ENCODE measurements at regions not wholly inside any gene's neighbourhood (a gene's known extent, or its start where the extent isn't known, plus 50 kb on each side); places are given as distances from the start of the nearest gene placed in this dataset.

DNA sequence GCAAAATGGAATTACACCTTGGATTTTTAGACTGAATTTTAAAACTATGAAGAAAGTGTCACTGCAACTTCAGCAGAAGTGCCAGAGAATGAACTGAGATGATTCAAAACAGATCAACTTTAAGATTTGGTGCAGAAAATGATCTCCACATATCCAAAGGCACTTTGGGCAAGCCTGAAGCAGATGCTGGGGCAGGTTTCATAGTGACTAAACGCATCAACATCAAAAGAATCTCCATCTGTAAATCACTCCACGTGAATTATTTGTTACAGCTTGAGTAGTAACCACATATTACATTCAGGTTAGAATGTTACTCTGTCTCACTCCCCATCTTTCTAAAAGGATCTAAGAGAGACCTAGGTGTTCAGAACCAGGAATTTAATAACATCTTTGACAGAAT lies 329.0 kb upstream of the ESRRG start:
- TF ChIP-seq, protein P1, sequence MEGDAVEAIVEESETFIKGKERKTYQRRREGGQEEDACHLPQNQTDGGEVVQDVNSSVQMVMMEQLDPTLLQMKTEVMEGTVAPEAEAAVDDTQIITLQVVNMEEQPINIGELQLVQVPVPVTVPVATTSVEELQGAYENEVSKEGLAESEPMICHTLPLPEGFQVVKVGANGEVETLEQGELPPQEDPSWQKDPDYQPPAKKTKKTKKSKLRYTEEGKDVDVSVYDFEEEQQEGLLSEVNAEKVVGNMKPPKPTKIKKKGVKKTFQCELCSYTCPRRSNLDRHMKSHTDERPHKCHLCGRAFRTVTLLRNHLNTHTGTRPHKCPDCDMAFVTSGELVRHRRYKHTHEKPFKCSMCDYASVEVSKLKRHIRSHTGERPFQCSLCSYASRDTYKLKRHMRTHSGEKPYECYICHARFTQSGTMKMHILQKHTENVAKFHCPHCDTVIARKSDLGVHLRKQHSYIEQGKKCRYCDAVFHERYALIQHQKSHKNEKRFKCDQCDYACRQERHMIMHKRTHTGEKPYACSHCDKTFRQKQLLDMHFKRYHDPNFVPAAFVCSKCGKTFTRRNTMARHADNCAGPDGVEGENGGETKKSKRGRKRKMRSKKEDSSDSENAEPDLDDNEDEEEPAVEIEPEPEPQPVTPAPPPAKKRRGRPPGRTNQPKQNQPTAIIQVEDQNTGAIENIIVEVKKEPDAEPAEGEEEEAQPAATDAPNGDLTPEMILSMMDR (IDR thresholded peaks at IDR 0.05): no peak
- TF ChIP-seq POLR2A (IDR thresholded peaks at IDR 0.05): no peak
